ENCODE measurements at regions not wholly inside any gene's neighbourhood (a gene's known extent, or its start where the extent isn't known, plus 50 kb on each side); places are given as distances from the start of the nearest gene placed in this dataset.

- ATAC-seq (no peak), DNase-seq (no peak)
- no peak overlapping the region for H3K27ac ChIP-seq
- intact Hi-C loops (cut with DNase I) = no loop called here
- no peaks in the 10 kb centered on the region for H3K36me3 ChIP-seq
- no peak overlapping the region for H3K4me3 ChIP-seq
- H3K4me1 ChIP-seq = peaks cover 19% of the 10 kb centered on the region
- H3K27me3 ChIP-seq (ENCODE audit: low read depth) = peaks cover 5% of the 10 kb centered on the region
- TF ChIP-seq CTCF (IDR thresholded peaks at IDR 0.05) = no peak
- no peaks in the 10 kb centered on the region for H3K9me3 ChIP-seq
Measured at GRCh38 chr10:62613859-62614258, 190.7 kb upstream of the ADO start.

DNA sequence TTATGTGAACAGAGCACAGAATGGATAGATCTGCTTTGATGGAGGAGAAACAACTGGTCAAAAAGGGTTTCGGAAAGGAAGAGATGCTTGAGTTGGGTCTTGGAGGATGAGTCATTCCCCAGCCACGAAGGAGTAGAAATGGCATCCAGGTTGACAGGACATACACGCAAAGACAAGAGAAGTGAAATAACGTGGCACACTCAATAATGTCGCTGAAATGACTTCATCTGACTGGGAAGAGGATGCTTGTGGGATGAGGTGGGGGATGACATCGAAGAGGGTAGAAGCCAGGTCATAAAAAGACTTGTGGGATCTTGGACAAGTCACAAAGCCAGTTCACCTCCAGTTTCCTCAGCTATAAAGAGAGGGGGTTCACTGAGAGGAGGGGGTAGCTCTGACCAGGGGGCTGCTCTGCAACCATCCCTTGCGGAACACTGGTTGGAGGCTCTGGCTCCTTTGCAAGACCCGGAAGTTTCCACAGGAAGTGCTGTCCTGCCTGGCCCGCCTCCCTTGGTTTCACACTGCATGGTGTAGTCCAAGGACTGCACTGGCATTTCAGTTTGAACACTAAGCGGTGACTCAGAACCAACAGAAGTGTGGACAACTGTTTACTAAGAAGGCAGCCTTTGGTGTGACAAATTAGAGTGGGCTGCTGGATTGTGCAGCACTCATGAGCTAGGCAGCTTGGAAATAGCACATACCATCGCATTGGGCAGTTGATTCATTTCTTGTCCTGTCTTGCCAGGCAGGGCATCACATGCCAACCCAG is 189.9 kb upstream of the ADO start:
- TF ChIP-seq CTCF (IDR thresholded peaks at IDR 0.05) = no peak
- Histone ChIP-seq H3K4me1 (peaks cover 22% of the 10 kb centered on the region), H3K27ac (no peak overlapping the region), H3K36me3 (no peaks in the 10 kb centered on the region), H3K27me3 (ENCODE audit: low read depth) (peaks cover 2% of the 10 kb centered on the region), H3K4me3 (no peak overlapping the region), H3K9me3 (no peaks in the 10 kb centered on the region)
- intact Hi-C loops (cut with DNase I) = no loop called here
- ATAC-seq (no peak), DNase-seq (no peak)

DNA sequence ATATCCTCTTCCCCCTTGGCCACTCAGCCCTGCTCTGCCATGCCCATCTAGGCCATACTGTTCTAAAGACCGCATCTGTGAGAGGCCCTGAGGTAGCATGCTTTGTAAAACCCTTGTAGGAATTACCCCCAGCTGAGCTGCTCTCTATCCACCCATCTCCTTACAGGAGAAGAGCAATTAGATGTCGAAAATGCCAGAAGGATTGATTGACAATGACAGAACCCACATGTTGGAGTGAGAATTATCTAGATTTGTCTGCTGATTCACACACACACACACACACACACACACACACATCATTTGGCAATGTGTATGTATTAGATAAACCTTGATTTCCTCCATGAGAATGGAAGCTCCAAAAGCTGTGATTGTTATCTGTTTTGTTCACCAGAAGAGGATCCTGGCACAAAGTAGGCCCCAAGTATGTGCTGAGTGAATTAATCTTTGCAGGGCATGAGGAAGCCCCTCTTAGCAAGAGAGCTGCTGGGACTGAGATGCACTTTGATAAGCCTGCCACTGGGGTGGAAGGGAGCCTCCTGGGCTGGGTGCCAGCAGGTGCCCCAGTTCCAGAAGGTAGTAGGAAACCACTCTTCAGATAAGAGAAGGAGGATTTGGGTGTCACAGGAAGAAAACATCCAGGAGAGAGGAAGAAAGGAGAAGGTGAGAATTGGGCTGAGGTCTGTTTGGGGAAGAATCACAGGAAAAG is 187.5 kb upstream of the ADO start:
- H3K27me3 ChIP-seq (ENCODE audit: low read depth) = no peaks in the 10 kb centered on the region
- H3K4me3 ChIP-seq = no peak overlapping the region
- no peak for ATAC-seq
- H3K27ac ChIP-seq = no peak overlapping the region
- DNase-seq = no peak
- no peaks in the 10 kb centered on the region for H3K36me3 ChIP-seq
- H3K4me1 ChIP-seq = peaks cover 29% of the 10 kb centered on the region
- no peaks in the 10 kb centered on the region for H3K9me3 ChIP-seq
- intact Hi-C loops (cut with DNase I) = no loop called here
- TF ChIP-seq CTCF (IDR thresholded peaks at IDR 0.05) = no peak

DNA sequence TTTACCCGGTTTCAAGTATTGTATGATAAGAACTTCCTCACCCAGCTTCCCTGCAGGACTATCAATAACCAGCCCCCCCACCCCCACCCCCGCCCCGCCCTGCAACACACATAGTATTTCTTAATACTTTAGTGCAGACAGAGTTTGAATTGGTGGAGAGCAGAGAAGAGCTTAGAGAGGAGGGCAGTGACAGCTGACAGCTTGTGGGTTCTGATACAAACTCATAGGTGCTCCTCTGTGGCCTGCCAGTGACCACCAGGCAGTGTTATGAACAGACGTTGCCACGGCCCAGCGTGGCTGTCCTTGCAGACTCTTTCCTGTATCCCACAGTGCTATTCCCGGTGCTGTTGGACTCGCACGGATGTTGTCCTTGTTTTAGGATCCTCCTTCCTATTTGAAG is 186.9 kb upstream of the ADO start:
- Histone ChIP-seq H3K36me3 (no peaks in the 10 kb centered on the region), H3K4me3 (no peak overlapping the region), H3K9me3 (no peaks in the 10 kb centered on the region), H3K4me1 (peaks cover 29% of the 10 kb centered on the region), H3K27me3 (ENCODE audit: low read depth) (no peaks in the 10 kb centered on the region), H3K27ac (peak overlapping the region; percentile 46)
- no peak for TF ChIP-seq CTCF (IDR thresholded peaks at IDR 0.05)
- DNase-seq = peak; percentile 54
- ATAC-seq = peak; percentile 22 to 46
- intact Hi-C loops (cut with DNase I) = no loop called here

DNA sequence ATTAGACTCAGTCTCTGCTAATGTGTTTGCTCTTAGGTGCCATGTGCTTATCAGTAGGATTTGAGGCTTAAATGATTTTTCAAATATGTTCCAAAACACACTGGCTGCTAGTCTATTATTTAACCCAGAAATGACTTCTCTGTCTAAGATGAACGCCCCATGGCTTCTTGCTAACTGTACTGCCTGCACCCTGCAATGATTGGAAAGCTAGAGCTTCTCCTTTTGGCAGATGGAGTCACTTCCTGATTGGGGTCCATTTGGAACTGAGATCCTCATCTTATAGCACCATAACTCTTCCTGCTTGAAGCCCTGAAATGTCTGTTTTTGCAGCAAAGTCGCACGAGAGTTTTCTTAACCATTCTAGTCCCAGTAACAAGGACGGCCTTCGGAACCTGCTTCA is 186.5 kb upstream of the ADO start:
- ATAC-seq (peak; percentile 49 to 67), DNase-seq (no peak)
- Histone ChIP-seq H3K36me3 (no peaks in the 10 kb centered on the region), H3K4me1 (peaks cover 29% of the 10 kb centered on the region), H3K4me3 (no peak overlapping the region), H3K9me3 (no peaks in the 10 kb centered on the region), H3K27me3 (ENCODE audit: low read depth) (no peaks in the 10 kb centered on the region), H3K27ac (peak overlapping the region; percentile 46)
- intact Hi-C loops (cut with DNase I) = no loop called here
- no peak for TF ChIP-seq CTCF (IDR thresholded peaks at IDR 0.05)
